BLaER1 (cell line): ENCODE measurements at regions not wholly inside any gene's neighbourhood (a gene's known extent, or its start where the extent isn't known, plus 50 kb on each side); places are given as distances from the start of the nearest gene placed in this dataset.
"Not testable (repeated sequence)": the region's sequence is repeated elsewhere in the genome, so short reads cannot be mapped to it uniquely, and the experiment has no call there.

ENCODE experiments used
- H3K27ac ChIP-seq: shearing (Covaris generic); formaldehyde crosslinking; 2 replicates; pipeline ENCODE4 v1.8.1; 2022
- H3K27me3 ChIP-seq: shearing (Covaris generic); formaldehyde crosslinking; 2 replicates; pipeline ENCODE4 v1.8.1; 2022
- H3K36me3 ChIP-seq: shearing (Covaris generic); formaldehyde crosslinking; 2 replicates; pipeline ENCODE4 v1.8.1; 2022
- H3K4me1 ChIP-seq: shearing (Covaris generic); formaldehyde crosslinking; 2 replicates; pipeline ENCODE4 v1.8.1; 2022
- H3K4me2 ChIP-seq: shearing (Covaris generic); formaldehyde crosslinking; 2 replicates; pipeline ENCODE4 v1.8.1; 2022
- H3K4me3 ChIP-seq: shearing (Covaris generic); formaldehyde crosslinking; 2 replicates; pipeline ENCODE4 v1.8.1; 2022
- H3K9ac ChIP-seq: shearing (Covaris generic); formaldehyde crosslinking; 2 replicates; pipeline ENCODE4 v1.8.1; 2022
- H3K9me3 ChIP-seq: shearing (Covaris generic); formaldehyde crosslinking; 2 replicates; pipeline ENCODE4 v1.8.1; 2022
- H4K20me1 ChIP-seq: shearing (Covaris generic); formaldehyde crosslinking; 2 replicates; pipeline ENCODE4 v1.8.1; 2022
- Cebpa-rat ChIP-seq: shearing (Covaris generic); IDR thresholded peaks from 2 replicates; pipeline ENCODE4 v1.8.1; 2022

- Histone ChIP-seq H3K27me3 (no peaks in the 10 kb centered on the region), H4K20me1 (no peaks in the 10 kb centered on the region), H3K4me3 (no peak overlapping the region), H3K4me2 (no peak overlapping the region), H3K9me3 (0 out of 2 replicates have a peak, but pooled peaks cover 4% of the 10 kb centered on the region), H3K4me1 (no peaks in the 10 kb centered on the region), H3K9ac (no peak overlapping the region), H3K36me3 (no peaks in the 10 kb centered on the region), H3K27ac (no peak overlapping the region)
- no peak for TF ChIP-seq Cebpa-rat
Observed at GRCh38 chr13:23042181-23042580, 138.6 kb upstream of the SGCG start.

- no peak for TF ChIP-seq Cebpa-rat
- H3K36me3 ChIP-seq = no peaks in the 10 kb centered on the region
- 0 out of 2 replicates have a peak, but pooled peaks cover 4% of the 10 kb centered on the region for H3K9me3 ChIP-seq
- no peak overlapping the region for H3K4me2 ChIP-seq
- no peak overlapping the region for H3K9ac ChIP-seq
- no peaks in the 10 kb centered on the region for H4K20me1 ChIP-seq
- no peak overlapping the region for H3K27ac ChIP-seq
- no peaks in the 10 kb centered on the region for H3K27me3 ChIP-seq
- no peak overlapping the region for H3K4me3 ChIP-seq
- no peaks in the 10 kb centered on the region for H3K4me1 ChIP-seq
Observed at GRCh38 chr13:23044906-23045305, 135.9 kb upstream of the SGCG start.

- Histone ChIP-seq H3K27ac (no peak overlapping the region), H3K4me1 (no peaks in the 10 kb centered on the region), H3K4me3 (no peak overlapping the region), H4K20me1 (no peaks in the 10 kb centered on the region), H3K9ac (no peak overlapping the region), H3K9me3 (0 out of 2 replicates have a peak, but pooled peaks cover 4% of the 10 kb centered on the region), H3K27me3 (no peaks in the 10 kb centered on the region), H3K36me3 (no peaks in the 10 kb centered on the region), H3K4me2 (no peak overlapping the region)
- TF ChIP-seq Cebpa-rat = no peak
Observed at GRCh38 chr13:23050126-23050525, 130.7 kb upstream of the SGCG start.

- H3K9me3 ChIP-seq, H3K4me1 ChIP-seq, H3K4me3 ChIP-seq, H3K4me2 ChIP-seq, H3K27me3 ChIP-seq, H4K20me1 ChIP-seq, H3K36me3 ChIP-seq, H3K9ac ChIP-seq, H3K27ac ChIP-seq: not testable (repeated sequence)
Observed at GRCh38 chr13:23053711-23054110, 127.1 kb upstream of the SGCG start.

DNA sequence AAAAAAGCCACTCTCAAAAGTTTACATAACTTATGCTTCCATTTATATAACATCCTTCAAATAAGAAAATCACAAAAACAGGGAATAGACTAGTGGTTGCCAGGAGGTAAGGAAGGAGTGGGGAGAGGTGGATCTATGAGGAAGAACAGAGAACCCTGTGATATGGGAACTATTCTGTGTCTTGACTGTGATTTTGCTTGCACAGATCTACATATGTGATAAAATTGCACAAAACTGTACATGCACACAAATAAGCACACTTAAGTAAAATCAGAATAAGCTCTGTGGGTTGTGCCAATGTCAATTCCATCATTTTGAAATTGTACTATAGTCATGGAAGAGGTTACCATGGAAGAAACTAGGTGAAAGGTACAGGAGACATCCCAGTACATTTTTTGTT, 121.6 kb upstream of the SGCG start:
- Histone ChIP-seq H3K4me3 (no peak overlapping the region), H3K27me3 (no peaks in the 10 kb centered on the region), H4K20me1 (no peaks in the 10 kb centered on the region), H3K9me3 (no peaks in the 10 kb centered on the region), H3K36me3 (no peaks in the 10 kb centered on the region), H3K27ac (no peak overlapping the region), H3K9ac (no peak overlapping the region), H3K4me2 (no peak overlapping the region), H3K4me1 (no peaks in the 10 kb centered on the region)
- no peak for TF ChIP-seq Cebpa-rat

DNA sequence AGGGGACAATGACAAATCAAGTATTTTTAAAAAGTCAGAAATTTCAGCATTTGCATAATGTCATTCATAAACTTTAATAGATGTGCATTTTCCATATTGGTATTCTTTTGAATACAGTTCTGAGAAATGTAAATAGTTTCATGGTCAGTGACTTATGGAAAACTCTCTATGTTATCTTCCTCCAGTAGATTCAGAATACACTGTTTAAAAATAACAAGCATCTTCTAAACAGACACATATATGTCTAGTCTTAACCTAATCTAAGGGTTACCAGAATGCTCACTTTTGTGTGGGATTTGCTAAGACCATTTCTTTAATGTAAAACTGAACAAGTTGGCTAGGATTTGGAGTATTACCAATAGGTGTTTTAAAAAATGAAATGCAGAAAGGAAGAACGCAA, 119.8 kb upstream of the SGCG start:
- TF ChIP-seq Cebpa-rat = no peak
- Histone ChIP-seq H3K4me3 (no peak overlapping the region), H3K4me1 (no peaks in the 10 kb centered on the region), H4K20me1 (no peaks in the 10 kb centered on the region), H3K27me3 (no peaks in the 10 kb centered on the region), H3K4me2 (no peak overlapping the region), H3K36me3 (no peaks in the 10 kb centered on the region), H3K9me3 (no peaks in the 10 kb centered on the region), H3K9ac (no peak overlapping the region), H3K27ac (no peak overlapping the region)

- H3K9ac ChIP-seq = no peak overlapping the region
- H4K20me1 ChIP-seq = no peaks in the 10 kb centered on the region
- H3K4me1 ChIP-seq = no peaks in the 10 kb centered on the region
- H3K27ac ChIP-seq = no peak overlapping the region
- H3K36me3 ChIP-seq = no peaks in the 10 kb centered on the region
- H3K9me3 ChIP-seq = peaks cover 14% of the 10 kb centered on the region
- H3K27me3 ChIP-seq = no peaks in the 10 kb centered on the region
- no peak overlapping the region for H3K4me2 ChIP-seq
- no peak overlapping the region for H3K4me3 ChIP-seq
- TF ChIP-seq Cebpa-rat = no peak
Observed at GRCh38 chr13:23067129-23067528, 113.7 kb upstream of the SGCG start.

DNA sequence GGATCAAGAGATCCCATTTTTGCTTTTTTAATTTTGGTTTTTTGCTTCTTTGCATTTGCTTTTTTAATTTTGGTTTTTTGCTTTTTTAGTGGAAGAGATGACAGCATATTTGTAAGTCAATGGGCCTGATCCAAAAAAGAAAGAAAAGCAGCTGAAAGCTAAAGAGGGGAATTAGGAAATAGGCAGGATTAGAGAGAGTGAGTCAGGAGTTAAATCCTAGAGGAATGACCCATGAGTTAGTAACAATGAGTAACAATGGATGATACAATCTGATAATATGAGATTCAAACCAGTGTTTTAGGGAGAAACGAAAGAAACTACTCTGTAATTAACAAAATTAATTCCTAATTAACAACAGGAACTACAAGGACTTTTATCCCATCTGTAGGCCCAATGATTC, 111.2 kb upstream of the SGCG start:
- TF ChIP-seq Cebpa-rat = no peak
- no peaks in the 10 kb centered on the region for H3K36me3 ChIP-seq
- no peak overlapping the region for H3K4me3 ChIP-seq
- no peaks in the 10 kb centered on the region for H3K4me1 ChIP-seq
- H3K27me3 ChIP-seq = no peaks in the 10 kb centered on the region
- H3K9ac ChIP-seq = no peak overlapping the region
- peaks cover 14% of the 10 kb centered on the region for H3K9me3 ChIP-seq
- H3K27ac ChIP-seq = no peak overlapping the region
- no peak overlapping the region for H3K4me2 ChIP-seq
- H4K20me1 ChIP-seq = no peaks in the 10 kb centered on the region

DNA sequence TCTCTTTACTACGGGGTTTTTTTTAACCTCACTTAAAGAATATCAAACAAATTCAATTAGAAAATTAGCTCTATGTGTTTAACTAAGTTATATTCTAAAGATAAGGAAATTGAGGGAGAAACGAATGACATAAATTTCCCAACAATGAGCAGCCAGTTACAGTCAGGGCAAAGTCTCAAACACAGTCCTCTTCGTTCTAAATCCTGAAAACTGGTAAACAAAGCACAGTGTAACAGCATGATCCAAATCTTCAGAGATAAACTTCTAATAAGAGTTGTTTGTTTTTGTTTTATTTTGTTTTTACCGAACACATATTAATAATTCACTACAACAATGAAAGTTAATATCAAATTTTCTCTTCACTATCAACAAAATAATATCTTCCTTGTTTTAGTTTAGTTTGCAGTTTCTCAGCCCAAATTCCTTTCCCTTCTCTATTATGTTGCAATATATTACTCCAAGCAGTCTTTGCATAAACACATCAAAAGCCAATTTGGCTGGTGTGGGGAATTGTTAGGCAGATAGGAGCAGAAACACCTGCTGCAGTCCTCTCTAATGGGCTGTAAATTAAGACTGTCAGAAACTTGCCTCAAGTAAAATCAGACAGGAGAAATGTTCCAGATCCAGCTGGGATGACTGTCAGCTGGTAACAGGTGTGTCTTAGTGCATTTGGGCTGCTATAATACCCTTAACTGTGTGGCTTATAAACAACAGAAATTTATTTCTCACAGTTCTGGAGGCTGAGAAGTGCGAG, 106.5 kb upstream of the SGCG start:
- Histone ChIP-seq H3K4me3 (no peak overlapping the region), H3K4me1 (no peaks in the 10 kb centered on the region), H3K4me2 (no peak overlapping the region), H3K27me3 (no peaks in the 10 kb centered on the region), H3K27ac (no peak overlapping the region), H3K9me3 (peaks cover 14% of the 10 kb centered on the region), H3K9ac (no peak overlapping the region), H3K36me3 (no peaks in the 10 kb centered on the region), H4K20me1 (no peaks in the 10 kb centered on the region)
- no peak for TF ChIP-seq Cebpa-rat

DNA sequence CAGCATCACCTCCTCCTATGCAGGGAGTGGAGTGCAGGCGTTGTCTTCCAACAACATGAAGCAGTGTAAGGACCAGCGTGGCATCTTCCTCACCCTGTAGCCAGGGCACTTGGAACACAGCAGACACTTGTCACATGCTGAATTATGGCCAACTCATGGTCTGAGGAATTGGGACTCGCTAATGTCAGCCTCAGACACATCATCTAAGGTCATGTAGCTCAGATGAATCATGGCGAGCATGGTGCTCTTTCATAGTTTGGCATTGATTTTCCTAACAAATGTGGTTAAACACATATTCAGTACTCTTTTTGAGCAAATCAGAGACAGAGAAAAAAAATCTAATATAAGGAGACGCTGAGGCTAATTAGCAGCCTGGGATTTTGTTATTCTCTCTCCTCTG, 99.6 kb upstream of the SGCG start:
- Histone ChIP-seq H3K27me3 (no peaks in the 10 kb centered on the region), H4K20me1 (no peaks in the 10 kb centered on the region), H3K36me3 (no peaks in the 10 kb centered on the region), H3K9me3 (peaks cover 11% of the 10 kb centered on the region; the same call in 1 of the 2 replicates), H3K4me3 (no peak overlapping the region), H3K27ac (no peak overlapping the region), H3K4me1 (0 out of 2 replicates have a peak, but pooled peaks cover 4% of the 10 kb centered on the region), H3K4me2 (no peak overlapping the region), H3K9ac (no peak overlapping the region)
- TF ChIP-seq Cebpa-rat = no peak

DNA sequence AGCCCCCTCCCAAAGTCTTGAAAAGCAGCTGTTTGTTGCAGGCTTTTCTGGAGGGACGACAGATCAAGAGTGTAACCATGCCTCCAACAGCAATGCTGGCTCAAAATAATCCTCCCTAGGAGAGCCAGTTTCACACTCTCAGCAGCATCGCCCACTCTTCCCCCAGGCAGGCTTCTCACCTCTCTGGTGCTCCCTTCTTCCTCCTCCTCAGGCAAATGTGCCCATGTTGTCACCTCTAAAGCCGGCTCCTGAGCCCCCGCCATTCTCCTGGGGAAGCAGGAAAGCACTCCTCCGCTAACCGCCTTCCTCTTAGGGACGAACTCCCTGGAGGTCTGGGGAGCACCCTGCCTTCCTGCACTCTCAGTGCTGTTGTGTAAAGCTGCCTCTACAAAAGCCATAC, 98.9 kb upstream of the SGCG start:
- Histone ChIP-seq H3K36me3 (no peaks in the 10 kb centered on the region), H3K4me2 (no peak overlapping the region), H3K9me3 (peaks cover 11% of the 10 kb centered on the region; the same call in 1 of the 2 replicates), H3K4me1 (0 out of 2 replicates have a peak, but pooled peaks cover 4% of the 10 kb centered on the region), H4K20me1 (no peaks in the 10 kb centered on the region), H3K4me3 (no peak overlapping the region), H3K27ac (no peak overlapping the region), H3K27me3 (no peaks in the 10 kb centered on the region), H3K9ac (no peak overlapping the region)
- TF ChIP-seq Cebpa-rat = no peak
